Activated naive CD8-positive, alpha-beta T cell (primary cell): ENCODE measurements at regions not wholly inside any gene's neighbourhood (a gene's known extent, or its start where the extent isn't known, plus 50 kb on each side); places are given as distances from the start of the nearest gene placed in this dataset.

Source experiments
- H3K27ac Mint-ChIP-seq: one replicate; pipeline ENCODE4 v1.8.0; 2021; ENCODE audit warnings: mixed read lengths
- H3K27me3 Mint-ChIP-seq: one replicate; pipeline ENCODE4 v1.8.0; 2021; ENCODE audit warnings: mixed read lengths
- H3K36me3 Mint-ChIP-seq: one replicate; pipeline ENCODE4 v1.8.0; 2021; ENCODE audit warnings: mixed read lengths
- H3K4me1 Mint-ChIP-seq: one replicate; pipeline ENCODE4 v1.8.0; 2021; ENCODE audit warnings: low read depth, mixed read lengths
- H3K4me3 Mint-ChIP-seq: one replicate; pipeline ENCODE4 v1.8.0; 2021; ENCODE audit warnings: mild to moderate bottlenecking, mixed read lengths
- H3K9me3 Mint-ChIP-seq: one replicate; pipeline ENCODE4 v1.8.0; 2021; ENCODE audit warnings: low read depth, mixed read lengths

- Mint-ChIP-seq H3K27me3 (peaks cover 2% of the 10 kb centered on the region), H3K4me3 (no peak overlapping the region), H3K4me1 (no peaks in the 10 kb centered on the region), H3K27ac (no peak overlapping the region), H3K36me3 (no peaks in the 10 kb centered on the region), H3K9me3 (no peaks in the 10 kb centered on the region)
These were observed 483.1 kb upstream of the PSMD7 start for GRCh38 chr16:73813527-73813926.

- H3K4me1 Mint-ChIP-seq = no peaks in the 10 kb centered on the region
- H3K27me3 Mint-ChIP-seq = peaks cover 4% of the 10 kb centered on the region
- H3K27ac Mint-ChIP-seq = no peak overlapping the region
- H3K9me3 Mint-ChIP-seq = no peaks in the 10 kb centered on the region
- no peak overlapping the region for H3K4me3 Mint-ChIP-seq
- no peaks in the 10 kb centered on the region for H3K36me3 Mint-ChIP-seq
These were observed 492.2 kb upstream of the PSMD7 start for GRCh38 chr16:73804456-73804855.

GRCh38 chr16:73798471-73798870 is 498.1 kb upstream of the PSMD7 start:
- Mint-ChIP-seq H3K27ac (no peak overlapping the region), H3K4me3 (no peak overlapping the region), H3K9me3 (no peaks in the 10 kb centered on the region), H3K4me1 (no peaks in the 10 kb centered on the region), H3K27me3 (peaks cover 3% of the 10 kb centered on the region), H3K36me3 (no peaks in the 10 kb centered on the region)

- H3K36me3 Mint-ChIP-seq = no peaks in the 10 kb centered on the region
- peaks cover 3% of the 10 kb centered on the region for H3K27me3 Mint-ChIP-seq
These were observed 499.5 kb upstream of the PSMD7 start for GRCh38 chr16:73797115-73797514.

GRCh38 chr16:73796241-73796640 is 500.4 kb upstream of the PSMD7 start:
- no peak overlapping the region for H3K4me3 Mint-ChIP-seq
- no peaks in the 10 kb centered on the region for H3K9me3 Mint-ChIP-seq
- no peaks in the 10 kb centered on the region for H3K4me1 Mint-ChIP-seq
- H3K27ac Mint-ChIP-seq = no peak overlapping the region
- no peaks in the 10 kb centered on the region for H3K36me3 Mint-ChIP-seq
- peaks cover 3% of the 10 kb centered on the region for H3K27me3 Mint-ChIP-seq

More at GRCh38 chr16:73797115-73797514, 499.5 kb upstream of the PSMD7 start:
- no peaks in the 10 kb centered on the region for H3K9me3 Mint-ChIP-seq
- H3K4me1 Mint-ChIP-seq = no peaks in the 10 kb centered on the region
- no peak overlapping the region for H3K27ac Mint-ChIP-seq
- no peak overlapping the region for H3K4me3 Mint-ChIP-seq

- Mint-ChIP-seq H3K4me1 (no peaks in the 10 kb centered on the region), H3K36me3 (no peaks in the 10 kb centered on the region), H3K4me3 (no peak overlapping the region), H3K9me3 (no peaks in the 10 kb centered on the region), H3K27ac (no peak overlapping the region), H3K27me3 (no peaks in the 10 kb centered on the region)
These were observed 501.6 kb upstream of the PSMD7 start for GRCh38 chr16:73794994-73795393.

- no peaks in the 10 kb centered on the region for H3K27me3 Mint-ChIP-seq
- H3K36me3 Mint-ChIP-seq = no peaks in the 10 kb centered on the region
- H3K4me3 Mint-ChIP-seq = no peak overlapping the region
- H3K4me1 Mint-ChIP-seq = no peaks in the 10 kb centered on the region
- H3K9me3 Mint-ChIP-seq = no peaks in the 10 kb centered on the region
- no peak overlapping the region for H3K27ac Mint-ChIP-seq
These were observed 502.7 kb upstream of the PSMD7 start for GRCh38 chr16:73793871-73794437.

GRCh38 chr16:73793260-73793659 is 503.4 kb upstream of the PSMD7 start:
- H3K4me3 Mint-ChIP-seq = no peak overlapping the region
- no peak overlapping the region for H3K27ac Mint-ChIP-seq
- no peaks in the 10 kb centered on the region for H3K36me3 Mint-ChIP-seq
- H3K9me3 Mint-ChIP-seq = no peaks in the 10 kb centered on the region
- no peaks in the 10 kb centered on the region for H3K27me3 Mint-ChIP-seq
- no peaks in the 10 kb centered on the region for H3K4me1 Mint-ChIP-seq

- H3K4me3 Mint-ChIP-seq = no peak overlapping the region
- H3K36me3 Mint-ChIP-seq = no peaks in the 10 kb centered on the region
- no peaks in the 10 kb centered on the region for H3K9me3 Mint-ChIP-seq
- no peak overlapping the region for H3K27ac Mint-ChIP-seq
- H3K27me3 Mint-ChIP-seq = no peaks in the 10 kb centered on the region
- H3K4me1 Mint-ChIP-seq = no peaks in the 10 kb centered on the region
These were observed 504.2 kb upstream of the PSMD7 start for GRCh38 chr16:73792199-73793020.

- Mint-ChIP-seq H3K4me3 (no peak overlapping the region), H3K36me3 (peaks cover 3% of the 10 kb centered on the region), H3K27me3 (no peaks in the 10 kb centered on the region), H3K27ac (no peak overlapping the region), H3K9me3 (peaks cover 11% of the 10 kb centered on the region), H3K4me1 (no peaks in the 10 kb centered on the region)
These were observed 515.3 kb upstream of the PSMD7 start for GRCh38 chr16:73781297-73781696.

- no peaks in the 10 kb centered on the region for H3K36me3 Mint-ChIP-seq
- no peaks in the 10 kb centered on the region for H3K9me3 Mint-ChIP-seq
- H3K27me3 Mint-ChIP-seq = no peaks in the 10 kb centered on the region
- no peak overlapping the region for H3K27ac Mint-ChIP-seq
- H3K4me3 Mint-ChIP-seq = no peak overlapping the region
- H3K4me1 Mint-ChIP-seq = no peaks in the 10 kb centered on the region
These were observed 517.7 kb upstream of the PSMD7 start for GRCh38 chr16:73778887-73779286.

GRCh38 chr16:73775841-73776388 is 520.7 kb upstream of the PSMD7 start:
- Mint-ChIP-seq H3K27me3 (no peaks in the 10 kb centered on the region), H3K36me3 (no peaks in the 10 kb centered on the region), H3K4me3 (no peak overlapping the region), H3K9me3 (no peaks in the 10 kb centered on the region), H3K27ac (no peak overlapping the region), H3K4me1 (no peaks in the 10 kb centered on the region)

GRCh38 chr16:73771196-73772064 is 525.2 kb upstream of the PSMD7 start:
- no peaks in the 10 kb centered on the region for H3K9me3 Mint-ChIP-seq

GRCh38 chr16:73768786-73769203 is 527.8 kb upstream of the PSMD7 start:
- Mint-ChIP-seq H3K27ac (no peak overlapping the region), H3K4me3 (no peak overlapping the region), H3K4me1 (no peaks in the 10 kb centered on the region), H3K27me3 (no peaks in the 10 kb centered on the region), H3K36me3 (no peaks in the 10 kb centered on the region), H3K9me3 (no peaks in the 10 kb centered on the region)

More at GRCh38 chr16:73771196-73772064, 525.2 kb upstream of the PSMD7 start:
- Mint-ChIP-seq H3K4me1 (no peaks in the 10 kb centered on the region), H3K4me3 (no peak overlapping the region), H3K27me3 (no peaks in the 10 kb centered on the region), H3K27ac (no peak overlapping the region), H3K36me3 (no peaks in the 10 kb centered on the region)

GRCh38 chr16:73764321-73764720 is 532.3 kb upstream of the PSMD7 start:
- Mint-ChIP-seq H3K27ac (no peak overlapping the region), H3K4me1 (no peaks in the 10 kb centered on the region), H3K27me3 (no peaks in the 10 kb centered on the region), H3K9me3 (no peaks in the 10 kb centered on the region), H3K36me3 (no peaks in the 10 kb centered on the region), H3K4me3 (no peak overlapping the region)
